Vagina (tissue), 2 donors: ENCODE measurements at regions not wholly inside any gene's neighbourhood (a gene's known extent, or its start where the extent isn't known, plus 50 kb on each side); places are given as distances from the start of the nearest gene placed in this dataset.

Experiments
- POLR2A ChIP-seq, 2 donors: fragments of 450-650 bp; IDR thresholded peaks; one replicate each; pipeline ENCODE4 v1.6.1; 2017; ENCODE audit warnings: antibody characterized with exemption in 2 of 2, mild to moderate bottlenecking in 2 of 2, moderate library complexity in 2 of 2
- POLR2AphosphoS5 ChIP-seq, 2 donors: sonication (generic); formaldehyde crosslinking; IDR thresholded peaks; one replicate each; pipeline ENCODE4 v1.9.0; 2017; ENCODE audit warnings: antibody characterized with exemption in 2 of 2, mild to moderate bottlenecking in 2 of 2, low read depth in 1 of 2; ENCODE audit not compliant: insufficient read depth in 1 of 2
- TF ChIP-seq, protein P1 (sequence below), 3 experiments: fragments of 450-650 bp in 2 of 3; fragments of 200-600 bp in 1 of 3; sonication (generic) in 1 of 3; IDR thresholded peaks; one replicate each; pipeline ENCODE4 v1.5.1; 2017 to 2019; ENCODE audit warnings: antibody characterized with exemption in 3 of 3, mild to moderate bottlenecking in 2 of 3, moderate library complexity in 2 of 3

DNA sequence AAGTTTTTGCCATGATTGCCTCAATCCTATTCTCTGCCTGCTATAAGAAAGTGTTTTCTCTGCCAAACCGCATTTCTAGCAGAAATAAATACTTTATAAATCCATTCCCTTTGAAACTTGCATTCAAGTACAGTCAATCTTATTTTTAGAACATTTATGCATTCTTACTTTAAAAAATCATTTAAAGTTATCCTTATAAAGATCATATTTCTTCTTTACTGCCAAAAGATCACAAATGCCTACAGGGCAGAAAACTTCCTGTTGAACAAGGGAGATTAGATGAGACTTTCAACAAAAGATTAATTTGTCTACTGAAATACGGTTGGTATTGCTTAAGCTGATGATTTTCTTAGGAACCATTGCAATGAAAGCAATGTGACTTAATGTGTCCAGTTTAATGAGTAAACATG, 207.2 kb upstream of the SLIT2 start:
- TF ChIP-seq, protein P1, sequence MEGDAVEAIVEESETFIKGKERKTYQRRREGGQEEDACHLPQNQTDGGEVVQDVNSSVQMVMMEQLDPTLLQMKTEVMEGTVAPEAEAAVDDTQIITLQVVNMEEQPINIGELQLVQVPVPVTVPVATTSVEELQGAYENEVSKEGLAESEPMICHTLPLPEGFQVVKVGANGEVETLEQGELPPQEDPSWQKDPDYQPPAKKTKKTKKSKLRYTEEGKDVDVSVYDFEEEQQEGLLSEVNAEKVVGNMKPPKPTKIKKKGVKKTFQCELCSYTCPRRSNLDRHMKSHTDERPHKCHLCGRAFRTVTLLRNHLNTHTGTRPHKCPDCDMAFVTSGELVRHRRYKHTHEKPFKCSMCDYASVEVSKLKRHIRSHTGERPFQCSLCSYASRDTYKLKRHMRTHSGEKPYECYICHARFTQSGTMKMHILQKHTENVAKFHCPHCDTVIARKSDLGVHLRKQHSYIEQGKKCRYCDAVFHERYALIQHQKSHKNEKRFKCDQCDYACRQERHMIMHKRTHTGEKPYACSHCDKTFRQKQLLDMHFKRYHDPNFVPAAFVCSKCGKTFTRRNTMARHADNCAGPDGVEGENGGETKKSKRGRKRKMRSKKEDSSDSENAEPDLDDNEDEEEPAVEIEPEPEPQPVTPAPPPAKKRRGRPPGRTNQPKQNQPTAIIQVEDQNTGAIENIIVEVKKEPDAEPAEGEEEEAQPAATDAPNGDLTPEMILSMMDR (IDR thresholded peaks at IDR 0.05) = no peak
- no peak for TF ChIP-seq POLR2A (IDR thresholded peaks at IDR 0.05)
- no peak for TF ChIP-seq POLR2AphosphoS5 (IDR thresholded peaks at IDR 0.05; ENCODE audit: insufficient read depth in 1 of 2, low read depth in 1 of 2)
